Stimulated activated CD4-positive, alpha-beta T cell treated with anti-CD3 and anti-CD28 coated beads, Interleukin-15, amount 100 ng/mL, for 24 hours (primary cell): ENCODE measurements at regions not wholly inside any gene's neighbourhood (a gene's known extent, or its start where the extent isn't known, plus 50 kb on each side); places are given as distances from the start of the nearest gene placed in this dataset.
"Not testable (repeated sequence)": the region's sequence is repeated elsewhere in the genome, so short reads cannot be mapped to it uniquely, and the experiment has no call there.

Experiments
- DNase-seq: peaks from one replicate; pipeline ENCODE4 v3.0.0-alpha.2; 2020

DNA sequence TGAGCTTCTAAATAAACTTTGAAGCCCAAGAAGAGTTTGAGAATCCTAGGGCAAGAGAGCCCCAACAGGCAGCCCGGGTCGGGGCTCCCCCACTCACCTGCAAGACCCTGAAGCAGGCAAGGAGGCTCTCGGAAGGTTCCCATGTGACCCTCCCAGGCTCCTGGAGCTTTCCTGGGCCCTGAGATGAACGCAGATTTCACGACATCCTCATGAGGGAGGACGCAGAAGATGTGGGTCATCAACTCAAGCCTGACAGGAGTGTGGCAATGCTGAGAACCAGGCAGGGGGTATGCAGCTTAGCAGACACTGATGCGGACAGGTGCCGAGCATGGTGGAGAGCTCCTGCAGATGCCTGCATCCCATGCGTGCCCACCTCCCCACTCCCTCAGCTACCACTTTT lies 184.5 kb upstream of the SLC24A3 start:
- DNase-seq: no peak

DNA sequence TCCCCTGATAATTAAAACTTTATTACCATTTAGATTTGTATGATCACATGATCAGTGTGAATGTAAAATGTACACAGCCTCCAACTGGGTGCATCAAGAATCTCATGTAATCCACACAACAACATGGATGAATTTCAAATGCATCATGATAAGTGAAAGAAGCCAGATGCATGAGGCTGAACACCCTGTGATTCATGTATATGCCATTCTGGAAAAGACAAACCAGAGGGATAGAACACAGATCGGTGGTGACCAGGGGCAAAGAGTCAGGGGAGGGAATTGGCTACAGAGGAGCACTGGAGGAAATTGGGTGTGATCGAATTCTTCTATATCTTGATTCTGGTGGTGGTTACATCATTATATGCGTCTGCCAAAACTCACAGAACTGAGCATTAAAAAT lies 170.7 kb upstream of the SLC24A3 start:
- no peak for DNase-seq

DNA sequence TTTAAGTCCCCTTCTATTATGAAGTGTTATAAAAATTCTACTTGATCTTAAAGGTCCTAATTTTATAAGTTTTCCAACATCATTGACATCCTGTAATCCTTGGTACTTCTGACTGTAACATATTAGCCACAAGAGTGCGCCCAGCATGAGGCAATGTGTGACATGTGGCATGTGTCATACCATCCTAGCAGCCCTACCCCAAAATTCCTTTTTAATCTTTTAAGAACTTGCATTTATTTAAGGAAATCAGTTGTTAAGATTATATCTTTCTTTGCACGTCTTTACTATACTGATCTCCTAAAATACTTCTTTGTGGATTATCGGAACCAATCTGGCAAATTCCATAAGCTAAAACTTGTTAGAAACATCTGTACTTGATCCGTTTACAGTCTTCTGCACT lies 167.1 kb upstream of the SLC24A3 start:
- no peak for DNase-seq

DNA sequence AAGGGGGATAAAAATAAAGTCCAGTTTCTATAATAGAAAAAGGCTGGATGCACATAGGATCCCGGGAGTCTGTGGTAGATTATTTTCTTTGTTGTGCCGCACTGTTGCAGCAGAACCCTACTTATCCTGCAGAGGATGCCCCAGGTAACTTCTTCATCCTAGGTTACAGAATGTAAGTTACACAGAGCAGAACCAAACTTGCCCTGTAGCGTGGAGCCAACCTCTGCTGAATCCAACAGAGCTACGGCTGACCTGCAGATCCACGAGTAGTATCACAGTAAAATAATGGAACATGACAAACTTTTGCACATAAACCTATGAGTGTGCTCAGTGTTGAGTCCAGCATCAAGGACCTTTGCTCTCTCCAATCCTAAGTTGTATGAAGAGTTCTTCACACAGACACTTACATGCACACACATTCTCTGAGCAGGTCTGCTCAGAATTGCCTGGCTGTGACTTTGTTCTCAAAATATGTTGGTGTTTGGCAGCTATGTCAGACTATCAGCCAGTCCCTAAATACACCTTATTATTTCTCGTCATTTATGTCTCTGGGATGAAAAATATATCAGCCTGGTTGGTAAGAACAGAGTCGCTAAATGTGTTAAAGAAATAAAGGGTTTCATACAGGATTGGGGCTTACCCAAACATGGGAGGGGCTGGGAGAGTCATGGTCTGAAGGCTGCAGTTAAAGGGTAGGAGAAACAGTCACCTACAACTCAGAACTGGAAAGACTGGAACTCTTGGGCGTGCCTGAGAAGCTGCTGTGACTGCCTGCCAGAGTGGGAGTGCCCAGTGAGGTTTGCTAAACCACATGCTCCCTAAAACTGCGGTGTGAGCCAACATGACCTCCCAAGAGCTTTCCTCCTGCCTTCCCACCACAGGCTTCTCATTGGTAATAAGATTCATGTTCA lies 165.1 kb upstream of the SLC24A3 start:
- DNase-seq: no peak

DNA sequence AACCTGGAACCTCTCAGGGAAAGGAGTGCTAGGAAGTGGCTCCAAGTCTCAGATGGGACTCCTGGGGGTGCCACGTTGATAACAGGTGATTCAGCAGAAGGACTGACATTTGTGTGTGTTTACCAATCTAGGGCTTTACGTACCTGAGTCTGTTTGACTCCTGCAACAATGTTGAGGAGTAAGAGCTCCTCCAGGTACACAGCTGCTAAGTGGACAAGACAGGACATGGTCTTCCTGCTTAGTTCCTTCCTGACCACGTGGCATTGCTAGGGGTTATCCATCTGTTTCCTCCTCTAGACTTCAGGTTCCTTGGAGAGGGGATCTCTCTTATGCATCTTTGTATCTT lies 164.5 kb upstream of the SLC24A3 start:
- DNase-seq: no peak

DNA sequence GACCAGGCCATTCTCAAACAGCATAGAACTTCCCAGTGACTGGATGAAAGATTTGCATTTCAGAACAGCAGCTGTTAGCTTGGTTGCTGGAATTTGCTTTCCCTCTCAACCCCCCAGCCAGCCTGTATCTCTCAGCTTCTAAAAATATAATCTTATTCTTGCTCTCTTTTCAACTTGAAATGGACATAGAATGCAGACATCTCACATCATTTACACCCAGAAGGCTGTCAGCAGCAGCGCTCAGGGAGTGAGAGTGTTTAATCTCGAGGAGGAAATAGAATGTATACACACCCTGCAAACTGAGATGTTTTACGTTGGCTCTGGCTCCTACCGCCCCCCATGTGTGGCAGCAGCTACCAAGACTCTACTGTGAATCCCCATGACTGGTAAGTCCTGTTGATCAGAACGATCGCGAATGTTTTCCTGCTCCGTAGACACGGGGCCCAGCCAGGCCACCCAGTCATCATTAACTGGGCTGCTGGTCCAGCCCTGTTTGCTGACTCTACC lies 163.4 kb upstream of the SLC24A3 start:
- DNase-seq: no peak

DNA sequence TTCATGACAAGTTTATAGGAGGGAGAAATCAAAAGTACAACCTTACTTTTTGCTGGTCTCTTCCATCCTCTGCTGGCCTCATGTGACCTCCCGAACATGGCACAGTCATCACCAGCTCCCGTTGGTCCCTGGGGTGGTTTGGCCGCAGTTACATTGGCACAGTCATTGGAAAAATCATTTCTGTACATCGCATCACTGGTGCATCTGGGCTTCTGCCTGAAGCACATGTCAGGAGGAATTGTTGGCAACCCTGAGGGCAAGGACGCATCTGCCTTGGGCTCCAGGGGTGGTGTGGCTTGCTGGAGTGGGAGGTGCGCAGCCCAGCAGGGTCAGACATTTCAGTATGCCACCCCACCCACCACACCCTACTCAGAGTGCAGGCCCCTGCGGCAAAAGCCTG lies 162.9 kb upstream of the SLC24A3 start:
- DNase-seq: no peak

DNA sequence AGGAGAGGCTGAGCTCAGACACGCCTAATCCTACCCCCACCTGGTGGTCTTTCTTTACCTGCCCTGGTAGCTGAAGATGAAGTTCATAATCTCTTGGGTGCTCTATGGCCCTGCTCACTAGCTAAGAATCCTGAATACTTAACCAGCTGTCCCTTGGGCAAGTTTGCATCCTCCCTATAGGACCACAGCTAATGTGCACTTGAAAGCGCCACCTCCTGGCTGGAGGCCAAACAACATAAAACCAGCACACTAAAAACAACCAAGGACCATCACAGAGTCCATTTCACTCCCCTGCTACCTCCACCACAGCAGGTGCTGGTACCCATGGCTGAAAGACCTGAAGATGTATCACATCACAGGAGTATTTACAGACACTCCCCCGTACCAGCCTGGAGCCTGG lies 155.5 kb upstream of the SLC24A3 start:
- DNase-seq: peak; percentile 40

DNA sequence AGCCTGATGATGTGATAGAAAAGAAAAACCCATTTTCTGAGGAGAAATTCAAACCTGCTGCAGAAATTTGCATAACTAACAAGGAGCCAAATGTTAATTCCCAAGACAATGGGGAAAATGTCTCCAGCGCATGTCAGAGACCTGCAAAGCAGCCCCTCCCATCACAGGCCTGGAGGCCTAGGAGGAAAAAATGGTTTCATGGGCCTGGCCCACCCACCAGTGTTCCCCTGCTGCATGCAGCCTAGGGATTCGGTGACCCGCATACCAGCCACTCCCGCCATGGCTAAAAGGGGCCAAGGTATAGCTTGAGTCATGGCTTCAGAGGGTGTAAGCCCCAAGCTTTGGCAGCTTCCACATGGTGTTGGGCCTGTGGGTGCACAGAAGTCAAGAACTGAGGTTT lies 147.7 kb upstream of the SLC24A3 start:
- DNase-seq: not testable (repeated sequence)

DNA sequence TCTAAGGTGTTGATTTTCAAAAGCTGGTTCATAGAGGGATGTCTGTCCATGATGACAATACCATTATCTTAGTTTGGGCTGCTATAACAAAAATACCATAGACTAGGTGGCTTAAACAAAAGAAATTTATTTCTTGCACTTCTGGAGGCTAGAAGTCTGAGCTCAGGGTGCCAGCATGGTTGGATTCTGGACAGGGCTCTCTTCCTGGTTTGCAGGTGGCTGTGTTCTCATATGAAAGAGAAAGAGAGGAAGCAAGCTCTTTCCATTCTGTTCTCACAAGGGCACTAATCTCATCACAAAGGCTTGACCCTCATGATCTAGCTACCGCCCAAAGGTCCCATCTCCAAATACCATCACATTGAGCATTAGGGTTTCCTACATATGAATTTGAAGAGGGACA lies 144.5 kb upstream of the SLC24A3 start:
- DNase-seq: no peak

DNA sequence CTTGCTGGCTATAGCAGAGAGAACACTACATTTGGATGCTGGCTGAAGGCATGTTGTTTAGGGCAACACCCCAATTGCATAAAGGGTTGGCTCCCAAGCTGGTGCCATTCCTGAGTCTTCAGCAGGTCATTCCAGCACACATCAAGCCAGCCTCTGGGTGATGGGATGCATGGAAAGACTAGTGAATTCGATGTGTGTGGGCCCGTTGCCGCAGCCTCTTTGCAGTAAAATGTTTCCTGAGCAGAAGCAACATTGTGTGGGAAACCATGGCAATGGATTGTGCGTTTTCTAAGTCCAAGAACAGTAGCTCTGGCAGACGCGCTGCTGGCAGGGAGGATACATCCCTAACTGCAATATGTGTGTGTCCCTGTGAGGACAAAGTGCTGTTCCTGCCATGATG lies 142.4 kb upstream of the SLC24A3 start:
- DNase-seq: no peak

DNA sequence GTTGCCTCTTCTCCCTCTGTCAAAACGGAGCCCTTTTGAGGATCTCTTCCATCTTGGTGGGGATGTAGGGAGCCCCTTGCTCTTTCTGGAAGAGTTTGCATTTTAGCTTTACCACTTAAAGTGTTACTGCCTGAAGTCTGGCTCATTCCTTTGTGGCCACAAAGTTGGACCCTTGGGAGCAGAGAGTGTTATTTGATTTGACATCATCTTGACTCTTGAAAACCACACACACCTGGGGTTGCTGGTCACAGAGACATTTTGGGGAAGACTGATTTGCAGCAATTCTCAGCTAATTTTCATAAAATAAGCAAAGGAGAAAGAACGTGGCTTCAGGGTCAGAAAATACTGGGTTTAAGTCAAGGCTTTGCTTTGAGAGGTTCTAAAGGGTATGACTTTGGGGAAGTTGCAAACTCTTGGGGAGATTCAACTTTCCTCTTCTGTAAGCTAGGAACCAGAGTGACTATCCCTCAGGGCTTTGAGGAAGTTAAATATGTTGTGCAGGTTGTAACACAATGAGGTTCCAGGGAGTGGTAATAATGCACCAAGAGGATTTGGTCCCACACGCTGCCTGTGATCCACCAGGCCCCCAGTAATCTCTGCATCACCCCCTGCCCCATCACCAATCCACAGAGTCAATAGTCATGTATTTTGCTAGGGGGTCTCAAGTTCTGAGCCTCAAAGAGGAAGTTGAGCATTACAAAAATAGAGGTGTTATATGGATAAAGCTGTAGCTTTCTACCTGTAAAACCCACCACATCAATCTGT lies 141.6 kb upstream of the SLC24A3 start:
- no peak for DNase-seq

DNA sequence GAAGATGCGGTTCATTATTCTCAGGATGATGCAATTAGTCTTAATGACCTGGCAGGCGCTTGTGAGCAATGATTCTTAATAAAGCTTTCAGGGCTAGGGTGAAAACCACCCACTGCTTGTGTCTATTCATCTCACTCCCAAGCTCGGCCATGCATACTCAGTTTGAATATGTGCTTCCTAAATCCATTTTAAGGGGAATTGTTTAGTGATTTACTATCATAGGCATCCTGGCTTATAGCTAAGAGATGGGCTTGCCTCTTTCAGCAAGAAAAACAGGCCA lies 141.1 kb upstream of the SLC24A3 start:
- DNase-seq: no peak

DNA sequence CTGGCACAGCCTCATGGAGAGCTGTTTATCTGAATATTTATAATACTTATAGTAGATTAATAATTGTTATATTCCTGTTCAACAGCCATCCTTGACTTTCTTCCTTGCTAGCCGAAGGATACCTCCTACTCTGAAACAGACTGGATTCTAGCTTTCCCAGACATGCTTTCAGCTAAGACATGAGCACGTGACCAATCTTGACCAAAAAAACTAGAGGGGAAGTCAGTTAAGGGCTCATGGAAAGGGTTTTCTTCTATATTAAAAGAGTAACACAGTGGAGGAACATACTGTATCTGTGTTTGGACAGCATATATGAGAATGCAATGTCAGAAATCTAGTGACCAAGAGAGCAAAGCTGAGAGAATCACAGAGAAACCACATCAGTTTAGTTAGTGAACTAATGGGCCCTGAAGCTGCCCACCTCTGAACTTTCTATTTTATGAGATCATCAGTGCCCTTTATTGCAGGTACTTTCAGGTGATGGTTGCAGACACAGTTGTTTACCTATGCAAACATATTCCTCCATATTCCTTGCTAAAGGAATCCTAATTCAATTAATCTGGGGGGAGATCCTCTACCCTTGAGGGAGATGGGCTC lies 140.4 kb upstream of the SLC24A3 start:
- DNase-seq: no peak

DNA sequence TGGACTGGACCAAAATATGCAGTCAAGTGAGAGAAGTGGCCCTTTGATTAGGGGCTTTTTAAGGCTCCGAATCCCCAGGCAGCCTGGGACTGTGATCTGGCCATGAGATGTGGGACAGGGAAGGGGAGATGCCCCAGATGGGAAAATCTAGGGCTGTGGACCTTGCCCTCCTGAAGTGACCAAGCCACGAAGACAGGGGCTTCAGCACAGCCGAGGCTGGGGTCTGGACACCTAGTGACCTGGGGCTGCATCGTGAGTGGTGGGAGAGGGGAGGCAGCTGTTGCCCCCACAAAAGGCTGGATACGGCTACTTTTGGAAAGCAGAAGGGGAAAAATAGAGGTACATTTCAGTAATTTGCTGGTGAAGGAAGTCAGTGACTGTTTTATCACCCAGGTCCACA lies 139.5 kb upstream of the SLC24A3 start:
- no peak for DNase-seq

DNA sequence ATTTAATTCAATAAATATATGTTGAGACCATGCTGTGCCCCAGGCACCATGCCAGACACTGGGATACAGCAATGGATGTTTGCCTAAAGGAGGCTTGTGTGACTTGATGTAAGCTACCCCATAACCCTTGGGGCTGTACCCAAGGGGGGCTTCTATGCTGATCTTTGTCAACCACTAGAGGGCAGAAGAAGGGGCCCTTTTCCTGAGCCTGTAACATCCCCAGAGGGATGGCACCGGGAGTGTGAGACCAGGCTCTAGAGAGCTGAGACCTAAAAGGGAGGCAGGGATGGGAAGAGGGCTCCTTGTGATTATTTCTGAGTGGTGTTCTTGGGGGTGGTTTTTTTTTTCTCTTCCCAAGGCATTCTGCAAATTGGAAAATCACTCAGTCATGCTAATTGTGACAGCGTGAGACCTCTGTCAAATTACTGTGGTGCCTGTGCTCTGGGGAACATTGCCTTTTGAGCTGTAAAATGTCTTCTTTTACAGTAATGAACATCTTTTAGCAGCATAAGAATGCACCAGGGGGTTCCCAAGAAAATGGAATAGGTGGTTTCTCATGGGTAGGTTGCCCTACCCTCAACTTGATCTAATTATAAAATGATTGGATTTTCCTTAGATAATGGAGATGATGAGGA lies 138.7 kb upstream of the SLC24A3 start:
- no peak for DNase-seq

DNA sequence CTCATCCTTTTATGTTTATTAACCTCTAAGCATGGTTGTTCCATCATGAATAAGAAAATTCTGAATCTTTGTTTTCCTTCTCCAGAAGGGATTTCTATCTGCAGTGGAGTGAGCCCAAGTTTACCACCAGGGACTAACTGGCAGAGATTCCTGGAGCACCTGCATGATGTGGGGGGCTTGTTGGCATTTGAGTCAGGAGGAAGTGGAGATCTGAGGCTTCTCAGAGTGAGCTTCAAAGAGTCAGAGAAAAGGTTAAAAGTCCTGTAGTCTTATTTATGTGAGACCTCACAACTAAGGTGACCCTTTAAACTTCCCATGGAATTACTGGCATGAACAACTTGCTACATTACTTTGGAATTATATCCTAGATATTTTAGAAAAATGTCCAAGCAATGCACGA lies 138.1 kb upstream of the SLC24A3 start:
- DNase-seq: no peak

DNA sequence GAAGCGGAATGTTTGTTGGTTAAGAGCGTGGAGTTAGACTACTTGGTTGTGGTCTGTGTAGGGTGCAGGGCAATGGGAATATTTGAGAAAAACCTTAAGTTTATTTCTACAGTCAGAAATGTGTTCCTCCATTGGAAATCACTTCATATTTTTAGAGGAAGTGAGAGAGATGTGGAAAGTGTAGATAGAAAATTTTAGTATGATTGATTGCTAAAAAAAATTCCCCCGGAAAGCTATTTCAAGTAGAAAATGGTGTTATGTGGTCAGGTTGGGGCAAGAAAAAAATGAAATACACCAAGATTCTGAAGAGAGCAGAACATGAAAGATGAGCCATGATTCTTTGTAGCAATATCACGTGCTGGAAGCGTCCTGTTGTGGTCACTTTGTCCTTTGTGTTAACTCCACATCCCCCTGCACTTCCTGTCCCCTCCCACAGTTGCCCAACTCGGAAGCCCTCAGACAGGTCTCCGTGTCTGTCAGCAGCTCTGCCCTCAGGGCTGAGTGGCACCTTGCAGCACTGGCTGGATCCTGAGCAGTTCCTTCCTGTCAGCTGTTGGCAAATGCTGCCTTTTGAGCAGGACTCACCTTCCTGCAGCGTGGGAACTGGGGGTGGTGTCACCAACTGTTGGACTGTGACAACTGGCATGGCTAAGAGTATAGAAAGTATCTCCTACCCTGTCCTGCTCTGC lies 137.5 kb upstream of the SLC24A3 start:
- no peak for DNase-seq

DNA sequence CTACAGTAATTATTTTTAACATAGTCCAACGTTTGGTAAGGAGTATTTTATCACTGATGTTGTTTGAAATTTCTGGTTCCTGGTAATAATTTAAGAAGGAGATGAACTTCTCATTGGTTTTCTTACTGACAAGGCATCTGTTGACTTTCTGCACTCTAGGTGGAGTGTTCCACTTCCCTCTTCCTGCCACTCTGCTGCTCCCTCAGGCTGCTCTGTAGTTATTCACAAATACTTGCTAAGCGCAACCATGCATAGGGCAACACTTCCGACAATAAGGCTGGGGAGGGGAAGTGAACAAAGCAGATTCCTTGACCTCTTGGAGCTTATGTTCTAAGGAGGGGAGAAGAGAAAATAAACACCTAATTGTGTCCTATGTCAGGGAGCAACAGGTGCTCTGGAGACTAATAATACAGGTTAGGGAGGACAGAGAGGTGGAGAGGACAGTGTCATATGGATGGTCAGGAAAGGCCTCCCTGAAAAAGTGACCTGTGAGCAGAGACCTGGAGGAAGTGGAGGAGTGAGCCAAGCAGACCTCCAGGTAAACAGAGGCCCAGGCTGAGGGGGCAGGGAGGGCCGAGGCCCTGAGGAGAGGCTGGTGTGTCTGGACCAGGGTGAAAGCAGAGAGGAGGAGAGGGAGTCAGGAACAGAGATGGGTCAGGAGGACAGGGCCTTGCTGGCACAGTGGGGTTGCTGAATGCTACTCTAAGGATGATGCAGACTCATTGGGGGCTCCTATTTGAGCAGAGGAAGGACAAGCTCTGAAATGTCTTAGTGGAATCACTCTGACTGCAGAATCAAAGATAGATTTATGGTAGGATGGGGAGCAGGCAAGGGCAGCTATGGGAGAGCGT lies 134.8 kb upstream of the SLC24A3 start:
- DNase-seq: no peak

DNA sequence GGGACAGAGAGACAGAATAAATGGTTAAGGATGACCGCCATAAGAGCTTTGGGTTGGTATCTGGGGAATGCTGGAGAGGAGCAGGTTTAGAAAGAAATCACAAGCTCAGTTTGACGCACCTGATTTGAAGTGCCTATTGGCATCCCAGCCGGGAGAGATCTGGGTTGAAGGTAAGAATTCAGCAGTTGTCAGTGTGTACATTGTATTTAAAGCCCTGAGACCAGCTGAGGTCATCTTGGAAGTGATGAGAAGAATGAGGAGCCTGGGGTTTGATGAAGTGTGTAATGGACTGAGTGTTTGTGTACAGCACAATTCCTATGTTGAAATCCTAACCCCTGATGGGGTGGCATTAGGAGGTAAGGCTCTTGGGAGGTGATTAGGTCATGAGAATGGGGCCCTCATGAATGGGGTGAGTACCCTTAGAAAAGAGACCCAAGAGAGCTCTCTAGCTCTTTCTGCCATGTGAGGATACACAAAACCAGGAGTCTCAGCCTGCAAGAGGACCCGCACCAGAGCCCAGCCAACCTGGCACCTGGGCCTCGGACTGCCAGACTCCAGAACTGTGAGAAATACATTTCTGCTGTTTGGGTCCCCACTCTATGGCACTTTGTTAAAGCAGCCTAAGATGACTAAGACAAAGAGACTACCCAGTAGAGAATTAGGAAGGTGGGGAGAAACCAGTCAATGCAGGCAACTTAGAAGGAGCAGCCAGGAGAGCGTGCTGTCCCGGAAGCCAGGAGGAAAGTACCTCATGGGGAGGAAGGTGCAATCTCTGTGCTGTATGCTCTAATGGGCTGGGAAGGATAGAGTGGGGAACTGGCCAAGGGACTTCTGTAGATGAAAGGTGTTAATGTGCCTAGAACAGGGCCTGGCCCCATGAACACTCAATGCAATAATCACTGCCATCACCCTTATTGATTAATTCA lies 133.7 kb upstream of the SLC24A3 start:
- no peak for DNase-seq
